K562 (cell line): ENCODE measurements at regions not wholly inside any gene's neighbourhood (a gene's known extent, or its start where the extent isn't known, plus 50 kb on each side); places are given as distances from the start of the nearest gene placed in this dataset.

Experiments
- ATAC-seq: fragments of 200-7000 bp; cut with Tn5 transposase; 3 replicates; pipeline ENCODE4 v1.9.1; 2020; ENCODE audit warnings: moderate library complexity
- BruUV-seq: library from RNA; stranded (reverse); fragments of 400-500 nt; replicated peaks from 2 replicates; lab custom pipeline; 2021; lab: Mats Ljungman, UMichigan
- CTCF ChIA-PET: fragments of 300-600 bp; formaldehyde crosslinking; extraction: SDS; loops from one replicate; lab custom pipeline; 2021; ENCODE audit warnings: low intra/inter-chr PET ratio; lab: Yijun Ruan, JAX
- POLR2A ChIA-PET: fragments of 300-600, 350-650 bp; sonication (Branson Sonifier 250); formaldehyde crosslinking; extraction: SDS; loops from one replicate; lab custom pipeline; 2021; ENCODE audit warnings: antibody characterized with exemption, inconsistent platforms; lab: Yijun Ruan, JAX
- DNase-seq, 4 experiments: peaks; one replicate each; pipeline versions ENCODE4 v3.0.0 to v3.0.0-alpha.2; 2011 to 2018; ENCODE audit warnings: low spot score in 3 of 4, mixed read lengths in 3 of 4; ENCODE audit errors: extremely low read depth in 1 of 4
- FAIRE-seq: peaks from 2 replicates; lab custom pipeline; 2011; peaks lifted over from hg19 to GRCh38; lab: Jason Lieb, UNC
- H2AFZ ChIP-seq: 2 replicates; pipeline ENCODE4 v1.6.0; 2011; ENCODE audit warnings: low read depth, low read length, control low read depth, inconsistent platforms
- H3K27ac ChIP-seq: fragments of 200-600 bp; 3 replicates; pipeline ENCODE4 v1.8.0; 2011; ENCODE audit warnings: low read depth, mild to moderate bottlenecking, control low read depth, inconsistent platforms, low read length, moderate library complexity, mixed read lengths; ENCODE audit errors: extremely low read depth
- H3K27me3 ChIP-seq, 2 experiments: fragments of 300-600 bp in 1 of 2; 2 replicates in 1 of 2; 3 replicates in 1 of 2; pipeline versions ENCODE4 v1.6.0 to v1.8.0; 2011; ENCODE audit warnings: inconsistent platforms in 2 of 2, low read length in 2 of 2, mild to moderate bottlenecking in 1 of 2, mixed read lengths in 1 of 2, moderate library complexity in 1 of 2; ENCODE audit not compliant: control insufficient read depth in 2 of 2, insufficient read depth in 2 of 2
- H3K36me3 ChIP-seq: fragments of 300-600 bp; 3 replicates; pipeline ENCODE4 v1.8.0; 2011; ENCODE audit warnings: mild to moderate bottlenecking, low read length, inconsistent platforms; ENCODE audit not compliant: control insufficient read depth, insufficient read depth
- H3K4me1 ChIP-seq, 2 experiments: fragments of 200-600 bp in 1 of 2; replicated peaks in 1 of 2; 2 replicates in 1 of 2; 3 replicates in 1 of 2; pipeline versions ENCODE4 v1.5.1 to v1.8.0; 2011; ENCODE audit warnings: inconsistent platforms in 2 of 2, low read length in 2 of 2, mild to moderate bottlenecking in 1 of 2, mixed read lengths in 1 of 2, moderate library complexity in 1 of 2; ENCODE audit not compliant: control insufficient read depth in 2 of 2, insufficient read depth in 2 of 2
- H3K4me2 ChIP-seq: 2 replicates; pipeline ENCODE4 v1.6.1; 2011; ENCODE audit warnings: low read length, control low read depth, inconsistent platforms, mixed read lengths; ENCODE audit not compliant: insufficient read depth
- H3K4me3 ChIP-seq: fragments of 200-600 bp; sonication (generic), shearing (Covaris generic); 2 replicates; pipeline ENCODE4 v1.5.1; 2016; ENCODE audit warnings: control low read depth, inconsistent platforms
- H3K79me2 ChIP-seq: fragments of 200-600 bp; 3 replicates; pipeline ENCODE4 v1.8.0; 2011; ENCODE audit warnings: low read length, inconsistent platforms; ENCODE audit not compliant: control insufficient read depth, insufficient read depth
- H3K9ac ChIP-seq, 2 experiments: 2 replicates each; pipeline versions ENCODE4 v1.6.0 to v1.6.1; 2011; ENCODE audit warnings: low read depth in 2 of 2, low read length in 2 of 2, control low read depth in 1 of 2, inconsistent platforms in 1 of 2, mild to moderate bottlenecking in 1 of 2, mixed read lengths in 1 of 2; ENCODE audit not compliant: insufficient read depth in 1 of 2
- H3K9me1 ChIP-seq: one replicate; pipeline ENCODE4 v1.6.0; 2011; ENCODE audit warnings: inconsistent platforms, mild to moderate bottlenecking, low read length, moderate library complexity; ENCODE audit not compliant: control insufficient read depth, insufficient read depth
- H3K9me3 ChIP-seq: replicated peaks from 2 replicates; pipeline ENCODE4 v1.5.1; 2011; ENCODE audit warnings: low read depth, low read length, inconsistent platforms; ENCODE audit not compliant: control insufficient read depth, insufficient read depth
- H4K20me1 ChIP-seq: replicated peaks from 2 replicates; pipeline ENCODE4 v1.6.1; 2011; ENCODE audit warnings: low read length, inconsistent platforms, mixed read lengths; ENCODE audit not compliant: control insufficient read depth, insufficient read depth
- HDAC6 ChIP-seq: IDR thresholded peaks from 2 replicates; pipeline ENCODE4 v1.6.1; 2012; ENCODE audit warnings: low read depth, mild to moderate bottlenecking, control low read depth, inconsistent platforms, low read length, moderate library complexity
- HOXB6 ChIP-seq: fragments of 250-450 bp; sonication (Bioruptor Pico); IDR thresholded peaks from 2 replicates; pipeline ENCODE4 v1.5.1; 2022; ENCODE audit warnings: mild to moderate bottlenecking, borderline replicate concordance
- MECOM ChIP-seq: fragments of 250-450 bp; sonication (Bioruptor Pico); IDR thresholded peaks from 2 replicates; pipeline ENCODE4 v1.8.0; 2022; ENCODE audit warnings: inconsistent platforms
- NCOR1 ChIP-seq: fragments of 450-650 bp; IDR thresholded peaks from 2 replicates; pipeline ENCODE4 v1.6.1; 2016; ENCODE audit warnings: mild to moderate bottlenecking, moderate library complexity
- NR2C2 ChIP-seq, 2 experiments: fragments of 200-800 bp in 1 of 2; sonication (Bioruptor generic) in 1 of 2; sonication (generic) in 1 of 2; formaldehyde crosslinking in 1 of 2; IDR thresholded peaks; 2 replicates each; pipeline versions ENCODE4 v1.6.1 to v1.8.0; 2016 to 2022; ENCODE audit warnings: mild to moderate bottlenecking in 1 of 2, missing compliant biosample characterization in 1 of 2, missing genetic modification characterization in 1 of 2, missing genetic modification reagents in 1 of 2
- NR2F6 ChIP-seq: fragments of 450-650 bp; formaldehyde crosslinking; IDR thresholded peaks from 2 replicates; pipeline ENCODE4 v1.4.0; 2020; ENCODE audit warnings: mild to moderate bottlenecking
- OTX1 ChIP-seq: fragments of 450-650 bp; formaldehyde crosslinking; IDR thresholded peaks from 2 replicates; pipeline ENCODE4 v1.4.0; 2022; ENCODE audit warnings: mild to moderate bottlenecking
- PHB2 ChIP-seq: fragments of 450-650 bp; IDR thresholded peaks from 2 replicates; pipeline ENCODE4 v1.6.1; 2017; ENCODE audit warnings: low read depth
- THRA ChIP-seq: fragments of 450-650 bp; IDR thresholded peaks from 2 replicates; pipeline ENCODE4 v1.6.1; 2017; ENCODE audit warnings: mild to moderate bottlenecking, moderate library complexity
- USF2 ChIP-seq: sonication (generic); formaldehyde crosslinking; IDR thresholded peaks from 2 replicates; pipeline ENCODE4 v1.5.0; 2020; ENCODE audit warnings: missing genetic modification reagents
- ZNF431 ChIP-seq: sonication (generic); formaldehyde crosslinking; IDR thresholded peaks from 2 replicates; pipeline ENCODE4 v1.8.0; 2022; ENCODE audit warnings: mild to moderate bottlenecking, missing genetic modification reagents
- ZNF609 ChIP-seq: sonication (generic); formaldehyde crosslinking; IDR thresholded peaks from 2 replicates; pipeline ENCODE4 v1.8.1; 2023; ENCODE audit warnings: missing genetic modification reagents, mild to moderate bottlenecking, borderline replicate concordance
- WGBS: fragments of 100-300 bp; shearing (Covaris generic); methylation state at CpG from one replicate; pipeline ENCODE4 v1.1.6; 2016; ENCODE audit warnings: low coverage, mixed read lengths; ENCODE audit not compliant: insufficient coverage; ENCODE audit errors: missing lambda C conversion rate; 5-methylcytosine and 5-hydroxymethylcytosine counted together
- in situ Hi-C: fragments of 300-500 bp; cut with MboI; formaldehyde crosslinking; loops from 4 replicates; pipeline ENCODE4 v1.15.0; 2018; ENCODE audit warnings: inconsistent platforms, mixed read lengths
- intact Hi-C: fragments of 100-400 bp; cut with micrococcal nuclease; formaldehyde crosslinking; loops from 2 replicates; pipeline ENCODE4 v1.14.2; 2022

DNA sequence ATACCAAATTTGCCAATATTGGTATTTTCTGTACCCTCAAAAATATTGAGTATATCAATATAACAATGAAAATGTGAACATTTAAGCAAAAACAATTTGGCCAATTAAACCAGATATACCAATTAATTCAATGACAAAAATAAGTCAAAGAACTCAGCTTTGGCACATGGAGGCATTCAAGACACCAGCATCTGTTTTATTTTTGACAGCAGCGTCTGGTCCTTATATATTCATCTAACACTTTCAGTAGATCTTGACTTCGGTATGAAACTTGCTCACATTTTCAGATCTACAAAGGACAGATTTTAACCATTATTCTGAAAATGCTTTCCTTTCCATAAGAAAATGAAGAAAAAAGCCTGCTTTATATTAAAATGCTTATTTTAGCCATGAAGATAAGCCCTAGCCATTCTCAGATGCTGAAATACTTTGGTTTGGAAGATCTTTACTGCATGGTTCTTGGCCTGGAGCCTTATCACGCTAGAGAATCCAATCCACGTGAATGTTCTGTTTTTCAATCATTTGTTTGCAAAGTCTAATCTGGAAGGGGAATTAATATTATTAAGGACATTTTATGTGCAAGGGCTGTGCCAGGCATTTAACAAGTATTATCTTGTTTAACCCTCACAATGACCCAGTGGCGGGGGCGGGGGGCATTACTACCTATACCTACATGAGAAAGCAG, 132.2 kb downstream of the DLEU7 start (continued):
- no peak for TF ChIP-seq HOXB6 (CRISPR knock-in tag)
- no peak for TF ChIP-seq ZNF609 (CRISPR knock-in tag)
- TF ChIP-seq THRA, result no peak

GRCh38 chr13:50711996-50712395, 131.5 kb downstream of the DLEU7 start:
- Histone ChIP-seq H3K27me3 (peaks cover 0 to 17% of the 10 kb centered on the region in 2 experiments; a peak in 2 of 5 replicates), H4K20me1 (no peaks in the 10 kb centered on the region), H3K79me2 (no peaks in the 10 kb centered on the region), H3K36me3 (no peaks in the 10 kb centered on the region), H3K27ac (no peak overlapping the region), H3K9me3 (no peaks in the 10 kb centered on the region), H3K4me2 (no peak overlapping the region), H3K9me1 (no peaks in the 10 kb centered on the region), H3K9ac (no peak overlapping the region), H3K4me1 (no peaks in the 10 kb centered on the region), H2AFZ (no peak overlapping the region), H3K4me3 (no peak overlapping the region)
- no peak for ATAC-seq
- no peak for DNase-seq
- in situ Hi-C loops (no loop called here), intact Hi-C loops (no loop called here)
- no peak for FAIRE-seq
- 16% methylated on average over 3 of the region's 3 CpGs for WGBS
- ChIA-PET CTCF (no interaction called here), POLR2A (no interaction called here)
- BruUV-seq, result no TSS peak
- TF ChIP-seq NR2C2 (CRISPR knock-in tag; IDR thresholded peaks at IDR 0.05) (no peak), NR2C2 (tag; IDR thresholded peaks at IDR 0.05) (no peak), PHB2 (no peak), NR2F6 (CRISPR knock-in tag) (no peak), USF2 (CRISPR knock-in tag) (no peak), OTX1 (CRISPR knock-in tag) (no peak), MECOM (CRISPR knock-in tag) (no peak), ZNF431 (CRISPR knock-in tag) (no peak), HDAC6 (no peak), NCOR1 (no peak)
